Stomach smooth muscle (tissue), 2 donors: ENCODE measurements at regions not wholly inside any gene's neighbourhood (a gene's known extent, or its start where the extent isn't known, plus 50 kb on each side); places are given as distances from the start of the nearest gene placed in this dataset.

ENCODE experiments used
- H3K27ac ChIP-seq: one replicate; pipeline ENCODE4 v1.7.0; 2013; ENCODE audit warnings: mild to moderate bottlenecking, low read length, inconsistent platforms
- H3K27me3 ChIP-seq, 2 donors: one replicate each; pipeline ENCODE4 v1.7.0; 2013; ENCODE audit warnings: low read length in 2 of 2; ENCODE audit not compliant: insufficient read depth in 2 of 2, control insufficient read depth in 1 of 2
- H3K36me3 ChIP-seq, 2 donors: one replicate each; pipeline ENCODE4 v1.7.0; 2013; ENCODE audit warnings: low read length in 2 of 2; ENCODE audit not compliant: control insufficient read depth in 2 of 2, insufficient read depth in 2 of 2
- H3K4me1 ChIP-seq: one replicate; pipeline ENCODE4 v1.7.0; 2013; ENCODE audit warnings: low read length; ENCODE audit not compliant: control insufficient read depth, insufficient read depth
- H3K4me3 ChIP-seq, 2 donors: one replicate each; pipeline ENCODE4 v1.7.0; 2013; ENCODE audit warnings: low read length in 2 of 2
- H3K9ac ChIP-seq, 2 donors: one replicate each; pipeline ENCODE4 v1.7.0; 2013; ENCODE audit warnings: low read length in 2 of 2, mild to moderate bottlenecking in 1 of 2
- H3K9me3 ChIP-seq, 2 donors: one replicate each; pipeline ENCODE4 v1.7.0; 2013; ENCODE audit warnings: low read length in 2 of 2; ENCODE audit not compliant: control insufficient read depth in 2 of 2
- donor health status: healthy.
- donor health status: Pancreatic carcinoma.

DNA sequence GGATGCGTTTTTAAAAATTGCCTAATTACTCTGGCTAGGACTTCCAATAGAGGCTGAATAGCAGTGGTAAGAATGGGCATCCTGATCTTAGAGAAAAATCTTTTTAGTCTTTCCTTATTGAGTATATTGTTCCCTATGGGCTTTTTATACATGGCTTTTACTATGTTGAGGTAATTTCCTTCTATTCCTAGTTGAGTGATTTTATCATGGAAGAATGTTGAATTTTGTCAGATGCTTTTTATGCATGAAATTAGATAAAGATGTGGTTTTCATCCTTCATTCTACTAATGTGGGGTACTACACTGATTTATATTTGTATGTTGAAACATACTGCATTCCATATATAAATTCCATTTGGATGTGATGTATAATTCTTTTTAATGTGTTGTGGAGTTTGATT, 2673.8 kb downstream of the PCDH9 start:
- H3K27ac ChIP-seq = no peak overlapping the region
- H3K9ac ChIP-seq = no peak overlapping the region
- no peaks in the 10 kb centered on the region for H3K4me1 ChIP-seq
- no peaks in the 10 kb centered on the region for H3K36me3 ChIP-seq
- H3K9me3 ChIP-seq = no peaks in the 10 kb centered on the region
- no peak overlapping the region for H3K4me3 ChIP-seq
- no peaks in the 10 kb centered on the region for H3K27me3 ChIP-seq

DNA sequence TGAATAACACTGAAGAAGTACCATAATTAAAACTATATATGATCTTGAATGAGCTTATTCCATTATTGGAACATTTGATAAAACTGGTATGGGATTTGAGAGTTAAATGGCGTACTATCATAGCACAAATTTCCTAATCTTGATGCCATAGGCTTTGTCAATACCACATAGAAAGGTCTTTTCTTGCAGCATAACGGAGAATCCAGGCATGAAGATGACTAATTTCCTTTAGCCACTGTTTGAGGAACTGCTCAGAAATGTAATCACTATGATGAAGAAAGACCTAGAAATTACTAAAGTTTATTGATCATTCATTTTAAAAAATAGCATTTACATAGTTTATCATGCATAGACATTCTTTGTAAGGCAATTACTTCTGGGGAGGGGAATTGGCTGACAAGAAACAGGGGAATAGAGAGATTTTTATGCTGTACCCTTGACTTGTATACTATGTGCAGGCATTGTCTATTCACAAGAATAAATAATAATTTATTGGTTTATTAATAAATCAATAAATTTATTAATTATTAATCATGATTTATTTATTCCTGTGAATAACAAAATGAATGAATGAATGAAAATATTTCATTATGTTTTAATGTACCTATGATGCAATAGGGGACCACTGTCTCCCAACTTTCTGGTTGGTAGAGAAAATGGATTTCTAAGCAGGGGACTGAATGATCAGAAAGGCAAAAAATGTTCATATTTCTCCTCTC, 2676.6 kb downstream of the PCDH9 start:
- no peaks in the 10 kb centered on the region for H3K36me3 ChIP-seq
- no peaks in the 10 kb centered on the region for H3K4me1 ChIP-seq
- no peaks in the 10 kb centered on the region for H3K27me3 ChIP-seq
- H3K27ac ChIP-seq = no peak overlapping the region
- H3K9me3 ChIP-seq = no peaks in the 10 kb centered on the region
- no peak overlapping the region for H3K4me3 ChIP-seq
- no peak overlapping the region for H3K9ac ChIP-seq

- Histone ChIP-seq H3K36me3 (no peaks in the 10 kb centered on the region), H3K9ac (no peak overlapping the region), H3K4me1 (no peaks in the 10 kb centered on the region), H3K9me3 (no peaks in the 10 kb centered on the region), H3K27ac (no peak overlapping the region), H3K27me3 (no peaks in the 10 kb centered on the region), H3K4me3 (no peak overlapping the region)
Measured at GRCh38 chr13:64551755-64552154, 2678.4 kb downstream of the PCDH9 start.

DNA sequence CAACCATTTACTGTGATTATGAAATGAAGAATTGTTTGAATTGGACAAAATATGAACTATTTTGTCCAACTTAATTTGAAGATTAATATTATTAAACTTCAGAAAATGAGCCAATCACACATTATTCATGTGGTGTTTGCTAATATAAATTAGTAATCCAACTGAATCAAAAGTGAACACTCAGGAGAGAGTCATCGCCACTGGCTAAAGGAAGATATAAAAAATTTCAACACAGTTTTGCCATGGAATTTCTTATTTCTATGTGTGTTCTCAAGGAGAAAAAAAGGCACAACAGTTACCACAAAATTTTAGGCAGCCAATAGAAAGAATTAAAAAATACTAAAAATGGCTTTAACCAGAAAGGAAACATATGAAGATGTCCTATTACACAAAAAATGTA, 2683.8 kb downstream of the PCDH9 start:
- no peaks in the 10 kb centered on the region for H3K36me3 ChIP-seq
- H3K27me3 ChIP-seq = no peaks in the 10 kb centered on the region
- H3K27ac ChIP-seq = no peak overlapping the region
- H3K4me1 ChIP-seq = no peaks in the 10 kb centered on the region
- H3K9me3 ChIP-seq = no peaks in the 10 kb centered on the region
- H3K9ac ChIP-seq = no peak overlapping the region
- H3K4me3 ChIP-seq = no peak overlapping the region

DNA sequence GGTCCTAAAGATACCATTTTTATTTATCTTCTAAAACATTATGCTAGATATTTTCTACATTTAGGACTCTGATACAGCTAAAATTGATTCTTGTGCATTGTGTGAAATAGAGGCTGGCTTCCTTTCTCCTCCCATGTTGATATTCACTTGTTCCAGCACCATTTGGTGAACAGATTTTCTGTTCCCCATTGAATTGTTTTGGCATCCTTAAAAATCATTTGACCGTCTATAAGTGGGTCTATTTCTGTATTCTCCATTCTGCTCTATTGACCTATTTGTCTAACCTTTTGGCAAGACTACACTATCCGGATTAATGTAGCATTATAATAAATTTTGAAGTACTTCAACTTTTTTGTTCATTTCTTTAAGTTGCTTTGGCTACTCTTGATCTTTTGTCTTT, 2689.2 kb downstream of the PCDH9 start:
- Histone ChIP-seq H3K27ac (no peak overlapping the region), H3K27me3 (no peaks in the 10 kb centered on the region), H3K9ac (no peak overlapping the region), H3K4me1 (no peaks in the 10 kb centered on the region), H3K4me3 (no peak overlapping the region), H3K36me3 (no peaks in the 10 kb centered on the region), H3K9me3 (no peaks in the 10 kb centered on the region)

DNA sequence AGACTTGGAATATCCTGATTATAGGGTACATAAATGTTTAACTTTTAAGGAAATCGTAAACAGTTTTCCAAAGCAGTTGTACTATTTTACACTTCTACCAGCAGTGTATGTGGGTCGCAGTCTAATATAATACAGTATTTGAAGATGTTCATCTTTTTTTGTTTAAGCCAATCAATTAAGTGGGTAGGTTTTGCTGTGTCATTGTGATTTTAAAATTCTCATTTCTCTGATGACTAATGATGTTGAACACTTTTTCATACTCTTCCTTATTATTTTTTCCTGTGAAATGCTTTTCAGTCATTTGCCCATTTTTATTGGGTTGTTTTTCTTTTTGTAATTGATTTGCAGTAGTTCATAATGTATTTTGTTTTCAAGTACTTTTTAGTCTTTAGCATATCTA, 2689.7 kb downstream of the PCDH9 start:
- Histone ChIP-seq H3K9ac (no peak overlapping the region), H3K9me3 (no peaks in the 10 kb centered on the region), H3K36me3 (no peaks in the 10 kb centered on the region), H3K27ac (no peak overlapping the region), H3K4me1 (no peaks in the 10 kb centered on the region), H3K27me3 (no peaks in the 10 kb centered on the region), H3K4me3 (no peak overlapping the region)

DNA sequence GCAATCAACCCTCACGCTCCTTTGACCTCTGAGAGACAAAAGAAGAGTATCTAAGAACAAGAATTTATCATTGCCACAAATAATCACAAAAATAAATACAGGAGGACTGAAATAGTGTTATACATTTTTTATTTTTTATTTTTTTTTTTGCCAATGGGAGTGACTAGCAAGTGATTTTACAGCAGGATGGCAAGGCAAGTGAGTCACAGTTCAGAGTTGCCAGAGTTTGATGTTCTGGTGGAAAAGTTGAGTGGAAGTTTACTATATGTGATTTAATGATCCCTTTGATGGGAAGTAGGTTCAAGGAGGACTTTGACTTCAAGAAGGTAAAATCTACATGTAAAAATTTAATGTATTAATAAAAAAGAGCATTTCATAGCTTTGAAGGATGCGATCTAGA, 2691.4 kb downstream of the PCDH9 start:
- Histone ChIP-seq H3K27ac (no peak overlapping the region), H3K9me3 (no peaks in the 10 kb centered on the region), H3K36me3 (no peaks in the 10 kb centered on the region), H3K4me1 (no peaks in the 10 kb centered on the region), H3K9ac (no peak overlapping the region), H3K27me3 (no peaks in the 10 kb centered on the region), H3K4me3 (no peak overlapping the region)

DNA sequence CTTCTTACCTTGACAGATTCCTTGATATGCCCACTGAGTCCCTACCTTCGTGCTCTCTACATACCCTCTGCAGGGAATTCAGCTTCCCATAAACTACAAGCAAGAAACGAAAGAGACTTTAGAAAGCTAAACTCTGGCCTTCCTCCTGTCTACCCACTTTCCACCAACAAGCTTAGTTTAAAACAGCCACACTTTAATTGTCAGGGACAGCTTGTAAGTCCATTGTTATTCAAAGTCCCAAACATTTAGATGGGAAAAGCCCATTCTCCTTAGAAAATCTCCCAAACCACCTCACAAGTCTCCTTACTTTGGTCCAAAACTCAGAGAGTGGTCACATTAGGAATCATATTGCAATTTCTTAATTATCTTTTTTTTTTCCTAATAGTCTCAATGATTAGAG, 2695.8 kb downstream of the PCDH9 start:
- no peaks in the 10 kb centered on the region for H3K36me3 ChIP-seq
- H3K4me3 ChIP-seq = no peak overlapping the region
- H3K9ac ChIP-seq = no peak overlapping the region
- H3K27ac ChIP-seq = no peak overlapping the region
- no peaks in the 10 kb centered on the region for H3K4me1 ChIP-seq
- H3K9me3 ChIP-seq = no peaks in the 10 kb centered on the region
- H3K27me3 ChIP-seq = no peaks in the 10 kb centered on the region

GRCh38 chr13:64531400-64531799, 2698.7 kb downstream of the PCDH9 start:
- H3K4me3 ChIP-seq = no peak overlapping the region
- no peaks in the 10 kb centered on the region for H3K9me3 ChIP-seq
- no peaks in the 10 kb centered on the region for H3K27me3 ChIP-seq
- H3K36me3 ChIP-seq = no peaks in the 10 kb centered on the region
- H3K4me1 ChIP-seq = no peaks in the 10 kb centered on the region
- H3K9ac ChIP-seq = no peak overlapping the region
- H3K27ac ChIP-seq = no peak overlapping the region

- Histone ChIP-seq H3K4me1 (no peaks in the 10 kb centered on the region), H3K4me3 (no peak overlapping the region)
Measured at GRCh38 chr13:64529874-64530485, 2700.2 kb downstream of the PCDH9 start.

DNA sequence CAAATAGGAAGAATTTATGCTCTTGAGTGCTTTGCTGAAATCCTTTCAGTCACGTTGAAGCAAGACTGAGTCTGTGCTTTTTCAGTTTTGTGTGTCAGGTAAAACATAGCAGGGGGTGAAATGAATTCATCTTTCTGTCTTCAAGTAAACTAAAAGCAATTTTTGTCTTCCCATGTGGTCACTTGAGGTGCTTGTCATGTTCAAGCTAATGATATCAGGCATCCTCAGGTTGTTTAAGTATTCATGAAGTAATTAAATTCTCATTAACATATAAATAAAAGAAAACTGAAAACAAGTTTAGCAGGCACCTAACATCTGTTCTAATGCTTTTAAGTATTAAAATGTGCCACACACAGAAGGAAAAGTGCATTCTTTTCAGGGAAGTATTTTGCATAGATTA, 2701.3 kb downstream of the PCDH9 start:
- no peak overlapping the region for H3K4me3 ChIP-seq
- no peak overlapping the region for H3K9ac ChIP-seq
- no peaks in the 10 kb centered on the region for H3K9me3 ChIP-seq
- no peaks in the 10 kb centered on the region for H3K27me3 ChIP-seq
- H3K36me3 ChIP-seq = no peaks in the 10 kb centered on the region
- no peaks in the 10 kb centered on the region for H3K4me1 ChIP-seq
- H3K27ac ChIP-seq = no peak overlapping the region

More at GRCh38 chr13:64529874-64530485, 2700.2 kb downstream of the PCDH9 start:
- no peaks in the 10 kb centered on the region for H3K36me3 ChIP-seq
- no peak overlapping the region for H3K9ac ChIP-seq
- H3K9me3 ChIP-seq = no peaks in the 10 kb centered on the region
- H3K27me3 ChIP-seq = no peaks in the 10 kb centered on the region
- no peak overlapping the region for H3K27ac ChIP-seq
